Activated CD4-positive, alpha-beta memory T cell treated with anti-CD3 and anti-CD28 coated beads for 36 hours (primary cell): ENCODE measurements at regions not wholly inside any gene's neighbourhood (a gene's known extent, or its start where the extent isn't known, plus 50 kb on each side); places are given as distances from the start of the nearest gene placed in this dataset.

Experiments
- CTCF ChIA-PET: fragments of 350-600 bp; sonication (Branson Sonifier 250); formaldehyde crosslinking; loops from one replicate; lab custom pipeline; 2021; ENCODE audit warnings: antibody characterized with exemption, inconsistent platforms; lab: Charles Lee
- POLR2A ChIA-PET: fragments of 350-600 bp; sonication (Branson Sonifier 250); formaldehyde crosslinking; loops from one replicate; lab custom pipeline; 2021; ENCODE audit warnings: antibody characterized with exemption; lab: Charles Lee
- DNase-seq: peaks from one replicate; pipeline ENCODE4 v3.0.0-alpha.2; 2020
- H3K27ac Mint-ChIP-seq: one replicate; pipeline ENCODE4 v1.8.0; 2021; ENCODE audit warnings: mixed read lengths
- H3K27me3 Mint-ChIP-seq: one replicate; pipeline ENCODE4 v1.8.0; 2021; ENCODE audit warnings: mixed read lengths
- H3K36me3 Mint-ChIP-seq: one replicate; pipeline ENCODE4 v1.8.0; 2021; ENCODE audit warnings: mixed read lengths
- H3K4me1 Mint-ChIP-seq: one replicate; pipeline ENCODE4 v1.8.0; 2021; ENCODE audit warnings: low read depth, mixed read lengths
- H3K4me3 Mint-ChIP-seq: one replicate; pipeline ENCODE4 v1.8.0; 2021; ENCODE audit warnings: mild to moderate bottlenecking, mixed read lengths
- H3K9me3 Mint-ChIP-seq: one replicate; pipeline ENCODE4 v1.8.0; 2021; ENCODE audit warnings: mixed read lengths
- intact Hi-C: fragments of 100-400 bp; cut with micrococcal nuclease; formaldehyde crosslinking; loops from one replicate; pipeline ENCODE4 v1.15.1; 2023

DNA sequence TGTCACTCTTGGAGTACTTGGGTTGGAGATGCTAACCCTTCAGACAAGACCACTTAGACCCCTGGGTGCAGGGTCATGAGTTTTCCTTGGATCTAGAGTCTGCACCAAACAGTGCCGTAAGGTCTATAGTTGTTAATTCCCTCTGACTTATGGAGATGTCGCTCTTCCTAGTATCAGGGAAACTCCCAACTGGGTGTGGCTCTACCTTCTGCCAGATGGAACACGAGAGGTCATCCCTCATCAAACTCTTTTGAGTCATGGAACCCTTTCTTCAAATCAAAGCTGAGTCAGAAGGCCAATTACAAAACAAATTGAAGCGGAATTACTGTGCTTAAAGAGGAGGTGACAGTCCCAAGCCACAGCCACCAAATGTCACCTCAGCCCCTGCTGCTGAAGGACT, 514.9 kb upstream of the PROK2 start:
- Mint-ChIP-seq H3K36me3 (no peaks in the 10 kb centered on the region), H3K27me3 (peaks cover 3% of the 10 kb centered on the region), H3K27ac (no peak overlapping the region), H3K9me3 (no peaks in the 10 kb centered on the region), H3K4me1 (no peaks in the 10 kb centered on the region), H3K4me3 (no peak overlapping the region)
- CTCF ChIA-PET, result no interaction called here
- no peak for DNase-seq
- intact Hi-C loops, result no loop called here
- POLR2A ChIA-PET, result no interaction called here

DNA sequence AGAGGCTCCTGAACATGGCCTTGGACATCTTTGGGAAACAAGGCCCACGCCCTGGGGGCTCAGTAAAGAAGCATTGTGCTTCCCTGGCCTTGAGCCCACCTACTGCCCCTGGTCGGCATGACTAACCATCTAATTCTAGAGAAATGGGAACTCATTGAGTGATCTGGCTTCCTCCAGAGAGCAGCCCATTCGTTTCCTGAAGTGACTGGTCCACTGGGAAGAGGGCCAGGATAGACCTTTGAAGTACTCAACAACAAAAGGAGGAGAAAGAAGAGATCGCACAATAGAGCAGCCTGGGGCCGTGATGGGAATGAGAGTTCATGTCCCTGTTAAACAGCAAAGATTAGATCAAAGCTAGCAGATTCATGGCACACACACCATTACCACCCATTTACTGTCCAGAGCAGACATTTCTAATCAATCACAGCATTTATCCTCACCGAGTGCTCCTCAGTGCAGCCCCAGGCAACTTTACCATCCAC, 514.4 kb upstream of the PROK2 start:
- no peak overlapping the region for H3K27ac Mint-ChIP-seq
- DNase-seq, result no peak
- intact Hi-C loops, result no loop called here
- H3K4me3 Mint-ChIP-seq, result no peak overlapping the region
- POLR2A ChIA-PET, result no interaction called here
- no peaks in the 10 kb centered on the region for H3K9me3 Mint-ChIP-seq
- CTCF ChIA-PET, result no interaction called here
- H3K36me3 Mint-ChIP-seq, result no peaks in the 10 kb centered on the region
- H3K27me3 Mint-ChIP-seq, result peaks cover 3% of the 10 kb centered on the region
- no peaks in the 10 kb centered on the region for H3K4me1 Mint-ChIP-seq

DNA sequence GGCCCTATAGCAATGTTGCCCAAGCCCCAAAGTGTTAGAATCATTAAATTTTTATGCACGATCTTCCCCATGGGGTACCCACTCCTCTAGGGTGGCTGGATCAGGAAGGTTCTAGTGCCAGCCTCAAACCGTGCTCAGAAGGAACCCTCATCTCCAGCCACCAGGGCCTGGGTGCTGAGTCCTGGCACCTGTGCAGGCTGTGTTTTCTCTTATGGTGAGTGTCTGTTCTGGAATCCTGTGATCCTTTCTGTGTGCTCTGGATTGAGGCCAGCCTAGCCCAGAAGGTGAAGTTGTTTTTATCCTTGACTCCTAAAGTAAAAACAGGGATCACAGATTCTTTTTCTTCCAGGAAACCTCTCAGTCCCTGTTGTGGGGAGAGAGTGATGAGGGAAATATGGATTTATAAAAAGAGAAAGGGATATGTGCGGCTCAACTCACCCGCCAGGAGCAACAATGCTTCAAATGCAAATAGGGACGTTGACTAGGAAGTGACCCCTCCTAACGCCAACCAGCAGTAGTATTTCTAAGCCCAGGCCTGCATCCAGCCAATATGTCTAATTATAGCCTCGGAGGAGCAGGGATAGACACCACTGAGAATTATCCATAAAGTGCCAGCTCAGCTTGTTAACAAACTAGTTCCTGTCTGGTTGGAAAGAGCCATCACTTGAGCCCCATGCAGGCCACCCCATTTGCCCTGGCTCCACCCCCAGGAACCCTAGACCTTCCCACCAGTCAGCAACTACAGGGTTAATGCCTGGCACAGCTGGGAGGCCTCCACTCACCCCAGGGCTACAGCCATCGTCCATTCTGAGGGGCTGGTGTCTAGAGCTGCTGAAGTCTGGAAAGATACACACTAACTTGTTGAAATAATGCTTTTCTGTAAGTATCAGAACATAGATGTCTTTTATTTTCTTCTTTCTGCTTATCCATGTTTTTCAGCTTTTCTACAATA, 513.5 kb upstream of the PROK2 start:
- Mint-ChIP-seq H3K4me3 (no peak overlapping the region), H3K9me3 (no peaks in the 10 kb centered on the region), H3K27me3 (peaks cover 6% of the 10 kb centered on the region), H3K36me3 (no peaks in the 10 kb centered on the region), H3K4me1 (no peaks in the 10 kb centered on the region), H3K27ac (no peak overlapping the region)
- ChIA-PET POLR2A (no interaction called here), CTCF (no interaction called here)
- DNase-seq, result no peak
- intact Hi-C loops, result no loop called here

DNA sequence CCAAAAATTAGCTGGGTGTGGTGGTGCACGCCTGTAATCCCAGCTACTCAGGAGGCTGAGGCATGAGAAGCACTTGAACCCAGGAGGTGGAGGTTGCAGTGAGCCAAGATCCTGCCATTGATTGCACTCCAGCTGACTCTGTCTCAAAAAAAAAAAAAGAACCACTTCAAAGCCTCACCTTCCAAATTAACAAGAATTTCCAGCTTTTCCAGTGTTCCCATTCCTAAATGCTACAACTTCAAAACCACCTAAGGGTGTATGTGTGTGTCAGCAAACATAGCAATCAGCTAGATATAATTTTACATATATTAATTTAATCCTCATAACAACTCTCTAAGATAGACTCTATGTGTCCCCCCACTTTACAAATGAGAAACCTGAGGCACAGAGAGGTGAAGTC, 512.5 kb upstream of the PROK2 start:
- intact Hi-C loops, result no loop called here
- no peak for DNase-seq
- H3K4me3 Mint-ChIP-seq, result no peak overlapping the region
- peaks cover 6% of the 10 kb centered on the region for H3K27me3 Mint-ChIP-seq
- CTCF ChIA-PET, result no interaction called here
- no peaks in the 10 kb centered on the region for H3K4me1 Mint-ChIP-seq
- no peak overlapping the region for H3K27ac Mint-ChIP-seq
- no peaks in the 10 kb centered on the region for H3K36me3 Mint-ChIP-seq
- POLR2A ChIA-PET, result no interaction called here
- no peaks in the 10 kb centered on the region for H3K9me3 Mint-ChIP-seq

DNA sequence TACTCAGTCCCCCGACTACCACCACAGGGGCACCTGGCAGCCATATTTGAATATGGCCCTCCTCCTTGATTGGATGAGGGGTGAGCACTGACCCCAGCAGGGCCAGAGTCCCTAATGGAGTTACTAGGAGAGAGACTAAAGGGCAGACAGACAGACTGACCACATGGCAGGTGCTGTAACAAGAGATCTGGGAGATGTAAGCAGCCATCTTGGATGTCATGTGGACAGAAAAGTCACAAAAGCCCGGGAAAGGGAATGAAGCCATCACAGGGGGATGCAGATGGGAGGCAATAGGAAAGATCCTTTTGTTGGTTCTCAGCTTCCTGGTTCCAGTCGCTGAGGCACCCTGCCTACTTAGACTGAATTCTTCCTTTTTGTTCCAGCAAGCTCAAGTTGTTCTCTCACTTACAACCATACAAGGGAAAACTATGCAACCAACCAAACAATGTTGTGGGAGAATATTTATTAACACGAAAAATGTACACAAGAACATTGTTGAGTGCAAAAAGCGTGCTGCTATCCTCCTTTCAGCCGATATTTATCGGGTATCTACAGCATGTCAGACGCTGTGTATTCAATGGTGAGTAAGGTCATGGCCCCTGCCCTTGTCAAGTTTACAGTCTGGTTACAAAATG, 511.6 kb upstream of the PROK2 start:
- no peaks in the 10 kb centered on the region for H3K4me1 Mint-ChIP-seq
- H3K27me3 Mint-ChIP-seq, result peaks cover 9% of the 10 kb centered on the region
- H3K27ac Mint-ChIP-seq, result no peak overlapping the region
- no peaks in the 10 kb centered on the region for H3K9me3 Mint-ChIP-seq
- DNase-seq, result no peak
- no peak overlapping the region for H3K4me3 Mint-ChIP-seq
- ChIA-PET POLR2A (no interaction called here), CTCF (no interaction called here)
- H3K36me3 Mint-ChIP-seq, result no peaks in the 10 kb centered on the region
- intact Hi-C loops, result no loop called here

DNA sequence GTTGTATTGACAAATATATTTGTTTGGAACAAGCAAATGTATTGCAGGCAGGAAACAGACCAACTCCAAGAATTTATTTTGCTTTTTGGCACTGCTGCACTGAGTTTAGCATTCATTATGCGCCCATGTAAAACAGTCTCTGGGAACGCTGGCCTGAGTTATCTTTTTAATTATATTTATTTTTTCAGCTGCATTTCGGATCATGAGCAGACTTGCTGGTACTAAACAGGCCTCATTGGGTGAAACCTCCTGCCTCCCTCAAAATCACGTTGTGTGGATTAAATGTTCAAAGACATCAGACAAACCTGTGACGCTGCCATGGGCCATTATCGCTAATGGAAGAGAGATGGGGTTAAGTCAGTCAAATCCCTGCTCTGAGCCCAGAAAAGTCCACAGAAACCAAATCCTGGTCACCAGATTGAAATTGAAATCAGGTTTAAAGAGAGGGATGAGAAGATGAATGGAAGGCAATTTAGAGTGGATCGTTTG, 511.1 kb upstream of the PROK2 start:
- POLR2A ChIA-PET, result no interaction called here
- CTCF ChIA-PET, result no interaction called here

DNA sequence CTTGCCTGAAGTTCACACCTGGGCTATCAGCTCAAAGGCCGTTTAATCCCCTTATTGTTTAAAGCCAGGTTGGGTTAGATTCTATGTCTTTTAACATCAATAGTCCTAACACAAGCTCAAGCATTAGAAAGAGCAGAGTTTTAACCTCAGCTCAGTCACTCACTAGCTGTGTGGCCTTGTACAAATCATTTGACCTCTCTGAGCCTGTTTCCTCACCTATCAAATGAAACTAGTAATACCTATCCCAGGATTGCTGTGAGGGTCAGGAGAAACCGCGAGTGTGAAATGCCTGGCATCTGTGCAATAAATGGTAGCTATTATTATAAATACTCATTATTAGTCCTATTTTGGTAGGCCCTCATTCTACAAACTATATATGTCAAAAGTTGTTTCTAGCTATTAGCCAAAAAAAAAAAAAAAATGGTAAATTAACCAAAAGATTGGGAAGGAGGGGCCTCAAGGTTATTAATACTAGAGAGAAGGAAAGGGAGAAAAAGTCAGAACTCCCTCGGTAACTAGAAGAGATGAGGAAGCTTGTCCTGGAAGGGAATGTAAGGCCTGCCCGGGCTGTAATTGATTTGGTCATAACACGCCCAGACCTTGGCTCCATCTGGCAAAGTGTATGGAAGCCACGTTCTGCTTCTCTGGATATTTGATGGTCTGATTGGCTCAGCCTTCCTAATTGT, 510.5 kb upstream of the PROK2 start:
- H3K4me3 Mint-ChIP-seq, result no peak overlapping the region
- ChIA-PET CTCF (no interaction called here), POLR2A (no interaction called here)
- H3K9me3 Mint-ChIP-seq, result no peaks in the 10 kb centered on the region
- DNase-seq, result no peak
- H3K4me1 Mint-ChIP-seq, result no peaks in the 10 kb centered on the region
- no peak overlapping the region for H3K27ac Mint-ChIP-seq
- peaks cover 9% of the 10 kb centered on the region for H3K27me3 Mint-ChIP-seq
- intact Hi-C loops, result no loop called here
- H3K36me3 Mint-ChIP-seq, result no peaks in the 10 kb centered on the region

More for the DNA sequence above, 511.1 kb upstream of the PROK2 start:
- H3K27ac Mint-ChIP-seq, result no peak overlapping the region
- no peak overlapping the region for H3K4me3 Mint-ChIP-seq
- no peak for DNase-seq
- peaks cover 9% of the 10 kb centered on the region for H3K27me3 Mint-ChIP-seq
- no peaks in the 10 kb centered on the region for H3K9me3 Mint-ChIP-seq
- H3K36me3 Mint-ChIP-seq, result no peaks in the 10 kb centered on the region
- no peaks in the 10 kb centered on the region for H3K4me1 Mint-ChIP-seq
- intact Hi-C loops, result no loop called here

DNA sequence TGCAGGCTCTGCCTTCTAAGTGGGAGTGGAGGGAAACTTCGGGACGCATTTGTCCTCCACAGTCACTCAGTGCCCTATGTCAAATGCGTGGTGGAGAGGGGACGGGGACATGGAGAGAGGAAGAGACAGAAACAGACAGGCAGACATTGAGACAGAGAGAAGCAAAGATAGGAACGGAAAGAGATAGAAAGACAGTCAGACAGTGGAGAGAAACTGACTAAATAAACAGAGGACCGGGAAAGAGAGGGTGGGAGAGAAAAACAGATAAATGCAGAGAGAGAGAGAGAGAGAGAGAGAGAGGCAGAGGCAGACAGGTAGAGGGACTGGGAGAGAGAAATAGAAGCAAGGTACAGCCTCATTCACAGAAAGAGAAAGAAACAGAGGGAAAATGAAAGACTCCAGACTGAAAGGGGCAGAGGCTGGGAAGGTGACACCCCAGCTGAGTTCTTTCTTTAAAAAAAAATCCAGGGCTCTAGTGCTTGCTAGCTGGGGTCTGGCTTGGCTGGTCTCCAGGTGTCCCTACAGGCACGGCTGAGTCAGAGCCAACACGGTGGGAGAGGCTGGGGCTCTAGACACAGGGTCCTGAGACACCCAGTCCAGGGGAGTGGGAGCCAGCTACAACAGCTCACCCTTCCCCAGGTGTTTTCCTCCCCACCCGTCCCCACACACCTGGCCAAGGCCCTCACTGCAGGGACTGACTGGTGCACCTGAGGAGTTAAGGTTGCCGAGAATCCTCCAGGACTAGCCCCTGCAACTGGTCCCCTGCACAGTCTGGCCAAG, 506.1 kb upstream of the PROK2 start:
- no peak overlapping the region for H3K27ac Mint-ChIP-seq
- ChIA-PET POLR2A (no interaction called here), CTCF (no interaction called here)
- no peak overlapping the region for H3K4me3 Mint-ChIP-seq
- H3K36me3 Mint-ChIP-seq, result no peaks in the 10 kb centered on the region
- H3K4me1 Mint-ChIP-seq, result peaks cover 9% of the 10 kb centered on the region
- intact Hi-C loops, result no loop called here
- peaks cover 22% of the 10 kb centered on the region for H3K27me3 Mint-ChIP-seq
- no peak for DNase-seq
- no peaks in the 10 kb centered on the region for H3K9me3 Mint-ChIP-seq

DNA sequence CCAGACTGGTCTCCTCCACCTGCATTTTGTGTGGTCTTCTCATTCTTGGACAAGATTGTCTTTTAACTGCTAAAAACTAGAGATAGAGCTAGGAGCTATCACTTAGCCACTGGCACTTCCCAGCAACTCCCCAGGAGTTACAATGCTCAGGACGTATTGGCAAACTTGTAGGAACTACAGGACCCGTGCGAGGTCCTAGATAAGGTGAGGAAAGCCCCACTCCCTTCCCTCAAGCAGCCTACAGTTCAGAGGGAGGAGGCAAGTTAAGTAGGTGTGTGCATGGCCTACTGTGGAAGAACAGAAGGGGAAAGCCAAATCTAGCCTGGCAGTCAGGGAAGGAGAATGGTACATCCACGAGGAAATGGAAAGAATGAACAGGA, 504.7 kb upstream of the PROK2 start:
- Mint-ChIP-seq H3K36me3 (no peaks in the 10 kb centered on the region), H3K4me1 (peaks cover 9% of the 10 kb centered on the region), H3K4me3 (no peak overlapping the region), H3K27me3 (peaks cover 22% of the 10 kb centered on the region), H3K9me3 (no peaks in the 10 kb centered on the region), H3K27ac (no peak overlapping the region)
- CTCF ChIA-PET, result no interaction called here
- POLR2A ChIA-PET, result no interaction called here
- no peak for DNase-seq
- intact Hi-C loops, result no loop called here

DNA sequence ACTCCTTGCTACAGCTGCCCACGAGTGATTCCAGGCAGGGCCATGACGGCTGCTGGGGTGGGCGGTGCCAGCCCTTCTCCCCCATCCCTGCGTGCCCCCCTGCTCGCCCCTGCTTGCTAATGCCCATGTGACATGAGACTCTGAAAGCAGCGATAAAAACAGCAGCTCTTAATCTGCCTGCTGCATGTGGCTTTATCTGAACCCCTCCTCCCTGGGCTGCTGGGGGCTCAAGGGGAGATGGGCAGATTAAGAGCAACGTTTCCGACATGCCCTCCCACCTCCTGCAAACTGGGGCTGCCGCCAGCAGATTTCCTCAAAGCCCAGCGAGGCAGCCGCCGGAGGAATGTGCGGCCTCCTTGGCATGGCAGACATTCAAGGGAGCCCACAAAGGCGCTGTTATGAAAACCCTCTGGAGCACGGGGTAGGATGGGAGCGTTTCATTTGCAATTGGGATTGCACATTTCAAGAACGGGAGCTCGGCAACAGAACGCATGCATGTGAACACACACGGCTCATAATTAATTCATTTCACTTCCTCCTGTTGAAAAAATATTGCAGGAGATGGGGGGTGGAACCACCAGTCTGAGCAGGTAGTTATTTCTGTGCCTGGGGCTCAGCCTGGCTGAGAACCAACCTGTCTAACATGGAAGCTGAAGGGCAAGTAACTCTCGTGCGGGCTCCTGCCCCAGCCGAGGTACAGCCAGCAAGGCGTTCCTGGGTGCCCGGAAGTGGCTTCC, 504.2 kb upstream of the PROK2 start:
- Mint-ChIP-seq H3K36me3 (no peaks in the 10 kb centered on the region), H3K4me1 (peaks cover 9% of the 10 kb centered on the region), H3K4me3 (no peak overlapping the region), H3K9me3 (no peaks in the 10 kb centered on the region), H3K27me3 (peaks cover 22% of the 10 kb centered on the region), H3K27ac (no peak overlapping the region)
- no peak for DNase-seq
- CTCF ChIA-PET, result no interaction called here
- POLR2A ChIA-PET, result no interaction called here
- intact Hi-C loops, result no loop called here

DNA sequence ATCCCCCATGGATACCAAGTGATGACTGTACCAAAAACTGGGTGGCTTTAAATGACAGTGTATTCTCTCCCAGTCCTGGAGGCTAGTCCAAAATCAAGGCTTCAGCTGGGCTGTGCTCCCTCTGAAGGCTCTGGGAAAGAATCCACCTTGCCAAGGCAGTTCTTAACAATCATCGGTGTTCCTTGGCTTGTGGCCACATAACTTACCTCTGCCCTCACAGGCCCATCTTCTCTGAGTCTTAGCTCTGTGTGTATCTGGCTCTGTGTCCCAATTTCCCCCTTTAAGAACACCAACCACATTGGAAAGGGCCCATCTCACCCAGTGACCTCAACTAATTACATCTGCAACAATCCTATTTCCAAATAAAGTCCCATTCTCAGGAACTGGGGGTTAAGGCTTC, 503.0 kb upstream of the PROK2 start:
- POLR2A ChIA-PET, result no interaction called here
- Mint-ChIP-seq H3K27ac (no peak overlapping the region), H3K4me1 (peaks cover 9% of the 10 kb centered on the region), H3K27me3 (peaks cover 19% of the 10 kb centered on the region), H3K36me3 (no peaks in the 10 kb centered on the region), H3K4me3 (no peak overlapping the region), H3K9me3 (peaks cover 4% of the 10 kb centered on the region)
- intact Hi-C loops, result no loop called here
- CTCF ChIA-PET, result no interaction called here
- DNase-seq, result no peak
